Lower lobe of right lung (tissue), 2 donors: ENCODE measurements at regions not wholly inside any gene's neighbourhood (a gene's known extent, or its start where the extent isn't known, plus 50 kb on each side); places are given as distances from the start of the nearest gene placed in this dataset.
"Not testable (repeated sequence)": the region's sequence is repeated elsewhere in the genome, so short reads cannot be mapped to it uniquely, and the experiment has no call there.

Source experiments
- ATAC-seq, 2 donors: fragments of 200-7000 bp; cut with Tn5 transposase; one replicate each; pipeline ENCODE4 v1.9.1; 2020 to 2022; ENCODE audit warnings: mild to moderate bottlenecking in 2 of 2, moderate library complexity in 2 of 2
- DNase-seq: peaks from one replicate; pipeline ENCODE4 v3.0.0-alpha.2; 2020
- H3K27ac ChIP-seq: fragments of 200-600 bp; one replicate; pipeline ENCODE4 v1.8.0; 2022
- H3K27me3 ChIP-seq: fragments of 200-600 bp; one replicate; pipeline ENCODE4 v1.8.0; 2022; ENCODE audit warnings: low read depth
- H3K36me3 ChIP-seq: fragments of 200-600 bp; one replicate; pipeline ENCODE4 v1.8.0; 2022; ENCODE audit warnings: mild to moderate bottlenecking
- H3K4me1 ChIP-seq: fragments of 200-600 bp; one replicate; pipeline ENCODE4 v1.8.0; 2022
- H3K4me3 ChIP-seq: fragments of 200-600 bp; one replicate; pipeline ENCODE4 v1.8.0; 2022; ENCODE audit warnings: mild to moderate bottlenecking
- H3K9me3 ChIP-seq: fragments of 200-600 bp; one replicate; pipeline ENCODE4 v1.8.0; 2022
- CTCF ChIP-seq: fragments of 200-600 bp; IDR thresholded peaks from one replicate; pipeline ENCODE4 v1.8.0; 2022; ENCODE audit warnings: antibody characterized with exemption, mild to moderate bottlenecking
- intact Hi-C: fragments of 100-400 bp; cut with DNase I; formaldehyde crosslinking; loops from one replicate; pipeline ENCODE4 v1.11.0; 2022
- donor health status: DM: no; HTN: yes; CAD: no; lungs with severe emphysema.

- DNase-seq, result no peak
- Histone ChIP-seq H3K4me1 (peaks cover 7% of the 10 kb centered on the region), H3K4me3 (no peak overlapping the region), H3K9me3 (no peaks in the 10 kb centered on the region), H3K36me3 (no peaks in the 10 kb centered on the region), H3K27me3 (no peaks in the 10 kb centered on the region), H3K27ac (no peak overlapping the region)
- no peak for TF ChIP-seq CTCF
- no peak for ATAC-seq
- intact Hi-C loops, result no loop called here
Measured at GRCh38 chr15:100731267-100732152, 129.1 kb downstream of the ASB7 start.

DNA sequence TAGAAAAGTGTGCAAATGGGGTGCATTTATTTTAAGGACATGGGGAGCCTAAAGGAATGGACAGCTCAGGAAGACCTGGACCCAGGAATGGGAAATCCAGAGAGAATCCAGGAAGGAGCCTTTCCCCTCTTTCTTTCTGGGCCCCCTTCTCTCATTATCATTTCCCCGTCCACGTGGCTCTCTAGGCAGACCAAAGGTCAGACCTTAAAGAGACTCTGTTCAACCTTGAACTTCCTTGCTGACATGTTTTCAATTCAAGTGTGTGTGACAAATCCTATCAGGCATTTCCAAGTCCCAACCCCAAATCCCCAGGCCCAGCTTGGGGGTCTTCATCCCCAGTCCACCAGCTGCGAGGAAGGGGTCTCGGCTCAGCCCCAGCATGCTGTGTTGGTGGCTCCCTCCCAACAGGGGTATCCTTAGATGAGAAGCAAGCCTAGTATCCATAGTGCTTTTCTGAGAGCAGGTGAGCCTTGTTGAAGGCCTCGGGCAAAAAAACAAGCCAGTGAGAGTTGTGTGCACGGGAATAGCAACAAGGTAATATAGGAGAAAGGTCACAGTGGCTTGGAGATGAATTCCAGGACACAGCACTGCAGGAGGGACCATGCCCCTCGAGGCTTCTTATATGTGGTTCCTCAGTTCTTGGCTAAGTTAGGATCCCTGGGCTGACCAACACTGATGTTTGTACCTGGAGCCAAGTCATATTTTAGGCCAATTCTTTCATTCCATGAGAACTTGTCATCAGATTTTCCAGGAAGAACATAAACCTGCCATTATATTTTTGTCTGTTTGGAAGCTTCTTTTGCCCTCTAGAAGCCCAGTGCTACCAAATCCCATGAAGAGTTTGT, 130.0 kb downstream of the ASB7 start:
- DNase-seq (no peak), ATAC-seq (no peak)
- Histone ChIP-seq H3K27ac (no peak overlapping the region), H3K4me3 (no peak overlapping the region), H3K4me1 (peaks cover 7% of the 10 kb centered on the region), H3K36me3 (no peaks in the 10 kb centered on the region), H3K9me3 (no peaks in the 10 kb centered on the region), H3K27me3 (no peaks in the 10 kb centered on the region)
- TF ChIP-seq CTCF, result no peak
- intact Hi-C loops, result no loop called here

GRCh38 chr15:100733101-100733842, 130.9 kb downstream of the ASB7 start:
- peaks cover 7% of the 10 kb centered on the region for H3K4me1 ChIP-seq
- H3K9me3 ChIP-seq, result no peaks in the 10 kb centered on the region
- DNase-seq (no peak), ATAC-seq (peak in 1 of 2 donors; percentile 14)
- H3K27ac ChIP-seq, result no peak overlapping the region
- intact Hi-C loops, result no loop called here
- no peaks in the 10 kb centered on the region for H3K36me3 ChIP-seq
- no peak overlapping the region for H3K4me3 ChIP-seq
- H3K27me3 ChIP-seq, result no peaks in the 10 kb centered on the region
- TF ChIP-seq CTCF, result no peak

DNA sequence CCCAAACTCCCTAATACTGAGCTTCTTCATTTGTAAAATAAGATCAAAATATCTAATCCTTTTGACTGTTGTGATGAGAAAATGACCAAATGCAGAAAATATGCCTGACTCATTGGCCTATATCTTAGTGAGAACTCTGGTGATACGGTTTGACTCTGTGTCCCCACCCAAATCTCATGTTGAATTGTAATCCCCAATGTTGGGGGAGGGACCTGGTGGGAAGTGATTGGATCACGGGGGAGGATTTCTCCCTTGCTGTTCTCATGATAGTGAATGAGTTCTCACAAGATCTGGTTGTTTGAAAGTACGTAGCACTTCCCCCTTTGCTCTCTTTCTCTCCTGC, 131.4 kb downstream of the ASB7 start:
- H3K27ac ChIP-seq, H3K4me1 ChIP-seq, H3K9me3 ChIP-seq, H3K4me3 ChIP-seq, H3K36me3 ChIP-seq, intact Hi-C loops, ATAC-seq, H3K27me3 ChIP-seq, DNase-seq: not testable (repeated sequence)

DNA sequence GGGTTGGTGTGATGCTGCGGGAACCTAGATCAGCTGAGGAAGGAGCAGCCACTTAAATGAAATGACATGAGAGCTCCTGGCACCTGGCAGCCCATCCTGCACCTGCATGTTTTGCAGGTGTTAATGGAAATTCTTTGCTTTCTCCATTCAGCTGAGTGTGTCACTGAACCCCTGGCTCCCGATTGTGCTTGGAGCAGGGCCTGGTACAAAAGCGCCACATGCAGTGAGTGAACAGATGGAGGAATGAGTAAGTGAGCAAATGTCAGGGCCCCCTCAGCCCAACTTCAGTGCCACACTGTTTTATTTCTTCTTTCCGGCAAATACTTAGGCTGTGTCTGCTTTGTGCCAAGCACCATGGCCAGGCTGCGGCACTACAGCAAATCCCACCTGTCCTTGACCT, 132.2 kb downstream of the ASB7 start:
- TF ChIP-seq CTCF, result no peak
- Histone ChIP-seq H3K36me3 (no peaks in the 10 kb centered on the region), H3K4me1 (peaks cover 7% of the 10 kb centered on the region), H3K27ac (no peak overlapping the region), H3K27me3 (no peaks in the 10 kb centered on the region), H3K4me3 (no peak overlapping the region), H3K9me3 (no peaks in the 10 kb centered on the region)
- ATAC-seq (no peak), DNase-seq (no peak)
- intact Hi-C loops, result no loop called here
